OCI-LY7 (cell line): ENCODE measurements at regions not wholly inside any gene's neighbourhood (a gene's known extent, or its start where the extent isn't known, plus 50 kb on each side); places are given as distances from the start of the nearest gene placed in this dataset.

ENCODE experiments used
- CTCF ChIP-seq: fragments of 200-600 bp; sonication (generic); conservative IDR thresholded peaks from 2 replicates; pipeline ENCODE4 v1.5.1; 2014; ENCODE audit warnings: mild to moderate bottlenecking, antibody characterized with exemption, low read length, moderate library complexity, mixed read lengths
- EZH2phosphoT487 ChIP-seq: fragments of 200-600 bp; sonication (generic); IDR thresholded peaks from 2 replicates; pipeline ENCODE4 v1.6.1; 2018; ENCODE audit warnings: low read depth, borderline replicate concordance, mild to moderate bottlenecking, mixed run types, antibody characterized with exemption, low read length, moderate library complexity, mixed read lengths

- TF ChIP-seq CTCF = peak; percentile 74
- TF ChIP-seq EZH2phosphoT487 = no peak
These were observed 373.5 kb upstream of the OR4E1 start for GRCh38 chr14:22047115-22047514.
